Breast epithelium (tissue), 3 donors: ENCODE measurements at regions not wholly inside any gene's neighbourhood (a gene's known extent, or its start where the extent isn't known, plus 50 kb on each side); places are given as distances from the start of the nearest gene placed in this dataset.

Experiments
- CTCF ChIP-seq, 3 donors: fragments of 450-650 bp; IDR thresholded peaks; one replicate each; pipeline ENCODE4 v1.5.1; 2016 to 2017; ENCODE audit warnings: antibody characterized with exemption in 3 of 3, mild to moderate bottlenecking in 3 of 3, moderate library complexity in 3 of 3
- POLR2A ChIP-seq: fragments of 450-650 bp; IDR thresholded peaks from one replicate; pipeline ENCODE4 v1.6.1; 2016; ENCODE audit warnings: antibody characterized with exemption, mild to moderate bottlenecking, moderate library complexity
- POLR2AphosphoS5 ChIP-seq, 3 donors: sonication (generic); formaldehyde crosslinking; IDR thresholded peaks; one replicate each; pipeline ENCODE4 v1.6.1; 2017; ENCODE audit warnings: antibody characterized with exemption in 3 of 3

- TF ChIP-seq POLR2A (no peak), CTCF (IDR thresholded peaks at IDR 0.05) (no peak), POLR2AphosphoS5 (IDR thresholded peaks at IDR 0.05) (no peak)
These were observed 318.7 kb downstream of the TMEM121 start for GRCh38 chr14:105844810-105845724.
